ENCODE measurements at regions not wholly inside any gene's neighbourhood (a gene's known extent, or its start where the extent isn't known, plus 50 kb on each side); places are given as distances from the start of the nearest gene placed in this dataset.

DNA sequence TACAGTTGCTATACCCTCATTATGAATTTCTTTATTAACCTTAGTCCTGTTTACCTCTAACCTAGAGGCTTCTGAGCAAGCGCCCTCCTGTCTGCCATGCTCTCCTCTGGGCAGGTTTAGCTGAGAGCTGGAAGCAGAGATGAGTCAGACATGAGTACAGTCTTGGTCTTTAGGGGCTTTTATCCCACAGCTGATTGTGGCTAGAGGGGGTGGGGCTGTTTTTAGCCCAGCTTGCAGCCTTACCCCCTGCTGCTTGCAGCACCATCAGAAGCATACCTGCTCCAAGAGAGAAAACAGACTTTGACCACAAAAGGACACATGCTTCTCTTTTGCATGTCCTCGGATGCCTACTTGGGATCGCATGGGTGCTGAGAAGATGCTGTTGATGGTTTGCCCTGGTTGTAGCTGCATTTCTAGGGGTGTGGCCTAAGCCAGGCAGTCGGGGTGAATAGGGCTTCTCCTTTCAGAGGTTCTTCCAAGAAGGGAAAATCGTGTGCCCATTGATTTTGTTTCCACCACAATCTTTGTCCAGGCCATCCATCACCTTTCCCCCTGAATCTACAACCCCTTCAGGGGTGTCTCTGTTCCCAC is 115.0 kb upstream of the LGALSL start:
- H3K4me3 ChIP-seq (ENCODE audit: low read depth, low read length), result no peak overlapping the region
- no peak for TF ChIP-seq CTCF (IDR thresholded peaks at IDR 0.05; ENCODE audit: low read depth, low read length)

GRCh38 chr2:64341461-64341860 is 112.5 kb upstream of the LGALSL start:
- H3K4me3 ChIP-seq (ENCODE audit: low read depth, low read length), result no peak overlapping the region
- no peak for TF ChIP-seq CTCF (IDR thresholded peaks at IDR 0.05; ENCODE audit: low read depth, low read length)

DNA sequence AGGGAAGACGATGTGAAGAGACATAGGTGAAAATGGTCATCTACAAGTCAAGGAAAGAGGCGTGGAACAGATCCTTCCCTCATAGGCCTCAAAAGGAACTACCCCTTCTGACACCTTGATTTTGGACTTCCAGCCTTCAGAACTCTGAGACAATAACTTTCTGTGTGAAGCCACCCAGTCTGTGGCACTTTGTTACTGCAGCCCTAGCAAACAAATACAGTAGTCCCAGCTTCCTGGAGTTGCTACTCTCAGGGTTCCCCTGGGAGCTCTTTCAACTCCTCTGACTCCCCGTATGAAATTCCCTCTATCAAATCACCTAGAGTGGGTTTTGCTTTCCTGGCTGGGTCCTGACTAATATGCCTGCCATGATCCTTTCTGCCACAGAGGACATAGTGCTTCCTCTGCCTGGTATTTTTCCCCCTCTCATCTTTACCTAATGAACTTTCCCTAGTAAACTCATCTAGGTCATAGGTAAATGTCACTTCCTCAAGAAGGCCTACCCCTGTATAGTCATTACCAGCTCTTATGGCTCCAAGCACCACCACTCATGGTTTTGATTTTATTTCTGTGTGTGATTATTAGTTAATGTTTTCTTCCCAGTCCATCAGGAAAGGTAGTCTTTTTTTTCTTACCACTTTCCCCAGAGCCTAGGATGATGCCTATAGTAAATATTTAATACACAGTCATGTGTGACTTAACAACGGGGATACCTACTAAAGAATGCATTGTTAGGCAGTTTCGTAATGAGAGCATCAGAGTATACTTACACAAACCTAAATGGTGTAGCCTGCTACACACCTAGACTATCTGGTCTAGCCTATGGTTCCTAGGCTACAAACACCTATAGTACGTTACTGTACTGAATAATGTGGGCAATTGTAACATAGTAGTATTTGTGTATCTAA is 111.5 kb upstream of the LGALSL start:
- no peak overlapping the region for H3K4me3 ChIP-seq (ENCODE audit: low read depth, low read length)
- no peak for TF ChIP-seq CTCF (IDR thresholded peaks at IDR 0.05; ENCODE audit: low read depth, low read length)

GRCh38 chr2:64344999-64345576 is 108.9 kb upstream of the LGALSL start:
- no peak overlapping the region for H3K4me3 ChIP-seq (ENCODE audit: low read depth, low read length)
- TF ChIP-seq CTCF (IDR thresholded peaks at IDR 0.05; ENCODE audit: low read depth, low read length), result no peak

GRCh38 chr2:64345998-64346397 is 108.0 kb upstream of the LGALSL start:
- no peak for TF ChIP-seq CTCF (IDR thresholded peaks at IDR 0.05; ENCODE audit: low read depth, low read length)
- H3K4me3 ChIP-seq (ENCODE audit: low read depth, low read length), result no peak overlapping the region

GRCh38 chr2:64348386-64349130 is 105.4 kb upstream of the LGALSL start:
- H3K4me3 ChIP-seq (ENCODE audit: low read depth, low read length), result no peak overlapping the region
- no peak for TF ChIP-seq CTCF (IDR thresholded peaks at IDR 0.05; ENCODE audit: low read depth, low read length)
